Neuronal stem cell (in vitro differentiated cells): ENCODE measurements at regions not wholly inside any gene's neighbourhood (a gene's known extent, or its start where the extent isn't known, plus 50 kb on each side); places are given as distances from the start of the nearest gene placed in this dataset.
"Not testable (repeated sequence)": the region's sequence is repeated elsewhere in the genome, so short reads cannot be mapped to it uniquely, and the experiment has no call there.

ENCODE experiments used
- DNase-seq: peaks from one replicate; pipeline ENCODE4 v3.0.0-alpha.2; 2013; ENCODE audit warnings: low spot score
- H2AFZ ChIP-seq: one replicate; pipeline ENCODE4 v1.6.1; 2013; ENCODE audit warnings: mild to moderate bottlenecking, low read length, inconsistent platforms
- H2AK5ac ChIP-seq: 2 replicates; pipeline ENCODE4 v1.6.1; 2013; ENCODE audit warnings: low read depth, mild to moderate bottlenecking, inconsistent platforms, low read length, moderate library complexity, mixed read lengths
- H2BK120ac ChIP-seq: 2 replicates; pipeline ENCODE4 v1.6.1; 2013; ENCODE audit warnings: low read depth, mild to moderate bottlenecking, inconsistent platforms, low read length, moderate library complexity, mixed read lengths
- H2BK12ac ChIP-seq: one replicate; pipeline ENCODE4 v1.6.1; 2013; ENCODE audit warnings: low read length, inconsistent platforms
- H2BK15ac ChIP-seq: 2 replicates; pipeline ENCODE4 v1.6.1; 2013; ENCODE audit warnings: mild to moderate bottlenecking, low read length, inconsistent platforms, mixed read lengths
- H2BK5ac ChIP-seq: one replicate; pipeline ENCODE4 v1.6.1; 2013; ENCODE audit warnings: inconsistent platforms, mild to moderate bottlenecking, low read length, moderate library complexity
- H3K14ac ChIP-seq: one replicate; pipeline ENCODE4 v1.6.1; 2013; ENCODE audit warnings: low read length, inconsistent platforms
- H3K18ac ChIP-seq: 2 replicates; pipeline ENCODE4 v1.6.1; 2013; ENCODE audit warnings: low read length, inconsistent platforms
- H3K23ac ChIP-seq: 2 replicates; pipeline ENCODE4 v1.6.1; 2013; ENCODE audit warnings: low read depth, mild to moderate bottlenecking, mixed read lengths, low read length, inconsistent platforms; ENCODE audit not compliant: poor library complexity
- H3K27ac ChIP-seq: replicated peaks from 3 replicates; pipeline ENCODE4 v1.5.1; 2013; ENCODE audit warnings: low read length, inconsistent platforms
- H3K27me3 ChIP-seq, 3 experiments: 2 replicates each; pipeline ENCODE4 v1.6.1; 2013; ENCODE audit warnings: low read length in 3 of 3, mild to moderate bottlenecking in 2 of 3, inconsistent platforms in 1 of 3, low read depth in 1 of 3, mixed read lengths in 1 of 3, moderate library complexity in 1 of 3; ENCODE audit not compliant: control insufficient read depth in 3 of 3, insufficient read depth in 3 of 3
- H3K36me3 ChIP-seq, 2 donors: replicated peaks in 1 of 2; 2 replicates each; pipeline ENCODE4 v1.6.1; 2013; ENCODE audit warnings: low read length in 2 of 2; ENCODE audit not compliant: control insufficient read depth in 2 of 2, insufficient read depth in 2 of 2
- H3K4ac ChIP-seq: 2 replicates; pipeline ENCODE4 v1.6.1; 2013; ENCODE audit warnings: inconsistent platforms, mild to moderate bottlenecking, low read length, moderate library complexity
- H3K4me1 ChIP-seq, 2 donors: 1 replicate in 1 of 2; 2 replicates in 1 of 2; pipeline ENCODE4 v1.6.1; 2013; ENCODE audit warnings: low read length in 2 of 2, low read depth in 1 of 2; ENCODE audit not compliant: control insufficient read depth in 2 of 2, insufficient read depth in 1 of 2
- H3K4me2 ChIP-seq: one replicate; pipeline ENCODE4 v1.6.1; 2013; ENCODE audit warnings: mild to moderate bottlenecking, low read length, inconsistent platforms; ENCODE audit not compliant: insufficient read depth, poor library complexity, severe bottlenecking
- H3K4me3 ChIP-seq, 2 donors: 2 replicates each; pipeline ENCODE4 v1.5.1; 2013; ENCODE audit warnings: low read length in 2 of 2, mild to moderate bottlenecking in 2 of 2, inconsistent platforms in 1 of 2, moderate library complexity in 1 of 2
- H3K79me1 ChIP-seq: one replicate; pipeline ENCODE4 v1.6.1; 2013; ENCODE audit warnings: low read depth, mild to moderate bottlenecking, inconsistent platforms, low read length, moderate library complexity
- H3K9ac ChIP-seq: one replicate; pipeline ENCODE4 v1.6.1; 2013; ENCODE audit warnings: mild to moderate bottlenecking, low read depth, low read length, inconsistent platforms; ENCODE audit not compliant: poor library complexity
- H3K9me3 ChIP-seq, 2 donors: replicated peaks in 1 of 2; 2 replicates each; pipeline versions ENCODE3 to v1.6.1; 2013; ENCODE audit warnings: low read length in 2 of 2, mild to moderate bottlenecking in 2 of 2, inconsistent platforms in 1 of 2, low read depth in 1 of 2, mixed read lengths in 1 of 2, moderate library complexity in 1 of 2; ENCODE audit not compliant: control insufficient read depth in 2 of 2, insufficient read depth in 1 of 2
- H4K8ac ChIP-seq: one replicate; pipeline ENCODE4 v1.6.1; 2013; ENCODE audit warnings: low read depth, mild to moderate bottlenecking, inconsistent platforms, low read length, moderate library complexity
- H4K91ac ChIP-seq: one replicate; pipeline ENCODE4 v1.6.1; 2013; ENCODE audit warnings: low read length, low read depth, mild to moderate bottlenecking, inconsistent platforms; ENCODE audit not compliant: poor library complexity
- WGBS, 2 donors: extraction: QIAGEN DNeasy Blood & Tissue Kit; methylation state at CpG; one replicate each; pipeline ENCODE4 v1.1.7; 2013; ENCODE audit warnings: missing lambda C conversion rate in 2 of 2, mixed read lengths in 1 of 2; ENCODE audit not compliant: insufficient read length in 2 of 2, insufficient replicate concordance in 1 of 2; ENCODE audit errors: extremely low coverage in 2 of 2; 5-methylcytosine and 5-hydroxymethylcytosine counted together

GRCh38 chr1:109857702-109858101, 52.9 kb upstream of the CSF1 start:
- H2BK12ac ChIP-seq, H3K27ac ChIP-seq: not testable (repeated sequence)

GRCh38 chr1:109855986-109856385, 54.7 kb upstream of the CSF1 start:
- WGBS, 2 donors: no CpG with 5 or more reads among the region's 6 CpGs
- not testable (repeated sequence) for H2AFZ ChIP-seq, H3K14ac ChIP-seq, H2BK15ac ChIP-seq, H3K27me3 ChIP-seq, H4K91ac ChIP-seq, H3K27ac ChIP-seq, H3K9ac ChIP-seq, H2BK12ac ChIP-seq, DNase-seq, H3K4me1 ChIP-seq, H2BK120ac ChIP-seq, H3K4ac ChIP-seq, H2BK5ac ChIP-seq, H3K23ac ChIP-seq, H3K4me3 ChIP-seq, H4K8ac ChIP-seq, H3K18ac ChIP-seq, H3K4me2 ChIP-seq, H2AK5ac ChIP-seq, H3K79me1 ChIP-seq, H3K36me3 ChIP-seq, H3K9me3 ChIP-seq

More at GRCh38 chr1:109857702-109858101, 52.9 kb upstream of the CSF1 start:
- H3K4me3 ChIP-seq, H2AFZ ChIP-seq, H3K9me3 ChIP-seq, H3K27me3 ChIP-seq, H3K4ac ChIP-seq, H4K91ac ChIP-seq, H3K4me1 ChIP-seq, H3K4me2 ChIP-seq, H3K36me3 ChIP-seq, H3K9ac ChIP-seq, H3K23ac ChIP-seq, H4K8ac ChIP-seq, H3K14ac ChIP-seq, H2BK120ac ChIP-seq, H2AK5ac ChIP-seq, H2BK5ac ChIP-seq, H3K79me1 ChIP-seq, DNase-seq, H3K18ac ChIP-seq, H2BK15ac ChIP-seq: not testable (repeated sequence)
- WGBS, 2 donors: no CpG with 5 or more reads among the region's 3 CpGs

DNA sequence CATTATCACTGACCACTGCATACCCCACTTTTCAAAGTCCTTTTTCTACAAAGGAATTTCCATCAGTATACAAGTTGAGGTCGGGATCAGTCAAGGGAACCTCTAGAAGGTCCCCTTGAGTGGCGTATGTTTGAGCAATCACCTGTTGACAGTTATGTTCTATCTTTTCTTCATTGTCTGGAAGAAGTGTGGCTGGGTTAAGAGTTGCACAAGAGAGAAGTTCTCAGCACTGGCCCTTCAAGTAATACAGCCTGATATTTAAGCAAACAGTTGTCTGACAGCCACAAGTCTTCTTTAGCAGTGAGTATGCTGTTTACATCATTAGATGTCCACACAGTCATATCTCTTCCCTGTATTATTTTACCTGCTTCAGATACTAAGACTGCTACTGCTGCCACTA, 56.7 kb upstream of the CSF1 start:
- H3K4me2 ChIP-seq, H2AK5ac ChIP-seq, H2BK5ac ChIP-seq, H3K79me1 ChIP-seq, H3K14ac ChIP-seq, H4K91ac ChIP-seq, H3K27me3 ChIP-seq, H3K4me3 ChIP-seq, H2AFZ ChIP-seq, H2BK15ac ChIP-seq, H3K27ac ChIP-seq, H3K23ac ChIP-seq, H3K18ac ChIP-seq, H3K4ac ChIP-seq, H3K4me1 ChIP-seq, H3K9ac ChIP-seq, H3K36me3 ChIP-seq, H3K9me3 ChIP-seq, H4K8ac ChIP-seq, DNase-seq, H2BK120ac ChIP-seq, H2BK12ac ChIP-seq: not testable (repeated sequence)
- no CpG with 5 or more reads among the region's 2 CpGs for WGBS, 2 donors

- not testable (repeated sequence) for H2BK12ac ChIP-seq, H2BK15ac ChIP-seq, H3K9me3 ChIP-seq, H3K4me1 ChIP-seq, H3K4me2 ChIP-seq, H4K8ac ChIP-seq, H3K23ac ChIP-seq, H3K27me3 ChIP-seq, H3K14ac ChIP-seq, H3K27ac ChIP-seq, H3K18ac ChIP-seq, H2BK120ac ChIP-seq, H2AK5ac ChIP-seq, H3K79me1 ChIP-seq, H2BK5ac ChIP-seq, H4K91ac ChIP-seq, H3K9ac ChIP-seq, H3K36me3 ChIP-seq, H3K4me3 ChIP-seq, DNase-seq, H3K4ac ChIP-seq
- peak overlapping the region; percentile 46 for H2AFZ ChIP-seq
- no CpG with 5 or more reads among the region's 12 CpGs for whole genome bisulfite sequencing, 2 donors
Observed at GRCh38 chr1:109852221-109853015, 58.2 kb upstream of the CSF1 start.
